Fibroblast of pulmonary artery (primary cell): ENCODE measurements at regions not wholly inside any gene's neighbourhood (a gene's known extent, or its start where the extent isn't known, plus 50 kb on each side); places are given as distances from the start of the nearest gene placed in this dataset.

Experiments
- DNase-seq: peaks from one replicate; pipeline ENCODE4 v3.0.0-alpha.2; 2010; ENCODE audit warnings: low read depth
- H3K4me3 ChIP-seq: replicated peaks from 2 replicates; pipeline ENCODE4 v1.5.1; 2011; ENCODE audit warnings: low read depth, mild to moderate bottlenecking, control low read depth, low read length, moderate library complexity
- TF ChIP-seq, protein P1 (sequence below): IDR thresholded peaks from 2 replicates; pipeline ENCODE4 v1.5.1; 2011; ENCODE audit warnings: mild to moderate bottlenecking, control low read depth, low read length, inconsistent platforms; ENCODE audit errors: missing control alignments

DNA sequence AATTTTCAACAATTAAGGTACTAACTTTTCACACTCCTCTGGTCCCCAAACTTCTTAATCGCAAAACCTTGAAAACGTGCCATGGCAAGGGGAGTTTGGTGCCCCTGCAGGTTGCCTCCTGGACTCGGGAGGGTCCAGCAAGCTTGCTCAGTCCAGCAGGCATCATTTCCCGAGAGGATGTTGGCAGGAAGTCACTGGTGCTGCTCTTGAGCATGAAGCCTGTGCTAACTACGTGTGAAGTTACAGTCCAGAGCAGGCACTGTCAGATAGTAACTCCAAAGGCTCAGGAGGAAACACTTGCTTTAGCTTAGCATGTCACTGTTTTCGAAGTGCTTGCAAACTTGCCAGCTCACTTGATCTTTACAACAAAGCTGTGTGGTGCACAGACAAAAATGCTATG is 215.4 kb downstream of the MYCN start:
- TF ChIP-seq, protein P1, sequence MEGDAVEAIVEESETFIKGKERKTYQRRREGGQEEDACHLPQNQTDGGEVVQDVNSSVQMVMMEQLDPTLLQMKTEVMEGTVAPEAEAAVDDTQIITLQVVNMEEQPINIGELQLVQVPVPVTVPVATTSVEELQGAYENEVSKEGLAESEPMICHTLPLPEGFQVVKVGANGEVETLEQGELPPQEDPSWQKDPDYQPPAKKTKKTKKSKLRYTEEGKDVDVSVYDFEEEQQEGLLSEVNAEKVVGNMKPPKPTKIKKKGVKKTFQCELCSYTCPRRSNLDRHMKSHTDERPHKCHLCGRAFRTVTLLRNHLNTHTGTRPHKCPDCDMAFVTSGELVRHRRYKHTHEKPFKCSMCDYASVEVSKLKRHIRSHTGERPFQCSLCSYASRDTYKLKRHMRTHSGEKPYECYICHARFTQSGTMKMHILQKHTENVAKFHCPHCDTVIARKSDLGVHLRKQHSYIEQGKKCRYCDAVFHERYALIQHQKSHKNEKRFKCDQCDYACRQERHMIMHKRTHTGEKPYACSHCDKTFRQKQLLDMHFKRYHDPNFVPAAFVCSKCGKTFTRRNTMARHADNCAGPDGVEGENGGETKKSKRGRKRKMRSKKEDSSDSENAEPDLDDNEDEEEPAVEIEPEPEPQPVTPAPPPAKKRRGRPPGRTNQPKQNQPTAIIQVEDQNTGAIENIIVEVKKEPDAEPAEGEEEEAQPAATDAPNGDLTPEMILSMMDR = no peak
- H3K4me3 ChIP-seq = no peak overlapping the region
- DNase-seq = no peak

DNA sequence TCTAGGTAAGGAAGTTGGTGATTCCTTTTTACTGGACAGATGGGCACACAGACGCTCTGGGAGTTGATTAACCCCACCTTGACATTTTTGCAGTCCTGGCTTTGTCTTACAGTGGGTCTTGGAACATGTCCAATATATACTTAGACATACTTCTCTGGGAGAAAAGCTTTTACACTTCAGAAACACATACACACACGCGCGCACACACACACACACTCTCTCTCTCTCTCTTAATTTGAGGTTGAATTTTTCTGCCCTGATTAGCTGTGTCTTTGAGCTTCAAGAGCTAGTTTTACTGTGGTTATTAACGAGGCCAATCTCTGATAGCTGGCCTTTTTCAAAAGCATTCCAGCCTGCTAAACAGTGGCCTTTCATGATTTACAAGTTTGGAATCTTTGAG is 215.0 kb downstream of the MYCN start:
- DNase-seq = no peak
- TF ChIP-seq, protein P1 = no peak
- H3K4me3 ChIP-seq = no peak overlapping the region

DNA sequence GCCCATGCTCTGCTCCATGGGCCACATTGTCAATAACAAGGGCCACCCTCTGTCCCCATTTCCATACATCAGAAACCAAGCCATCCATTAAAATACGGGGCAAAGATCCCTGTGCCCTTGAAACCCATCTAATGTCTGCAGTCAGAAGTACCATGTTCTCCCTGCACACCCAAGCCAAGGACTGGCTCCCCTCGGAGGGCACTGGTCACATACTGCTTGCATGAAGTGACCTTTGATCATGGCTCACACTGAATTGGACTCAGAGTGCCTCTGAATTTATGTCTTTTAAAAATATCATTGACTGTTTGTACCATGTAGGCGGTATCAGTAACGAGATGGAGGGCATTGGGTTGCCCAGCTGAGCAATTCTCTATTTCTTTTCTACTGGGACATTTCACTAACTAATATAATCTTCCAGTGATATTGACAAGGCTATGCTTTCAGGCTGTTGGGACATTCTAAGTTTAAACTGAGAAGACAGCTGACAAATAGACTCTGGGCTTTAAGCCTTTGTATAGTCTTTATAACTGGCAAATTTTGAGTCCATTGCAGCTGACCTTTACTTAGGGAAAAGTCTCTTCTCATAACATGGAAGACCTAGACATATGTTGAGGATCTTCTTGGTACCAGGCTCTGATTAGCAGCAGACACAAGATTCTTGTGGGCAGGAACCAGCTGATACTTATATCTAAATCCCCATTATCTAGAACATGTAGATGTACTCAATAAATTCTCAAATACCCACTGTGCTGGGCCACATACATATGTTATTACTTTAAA is 214.3 kb downstream of the MYCN start:
- DNase-seq = no peak
- TF ChIP-seq, protein P1 = no peak
- no peak overlapping the region for H3K4me3 ChIP-seq

DNA sequence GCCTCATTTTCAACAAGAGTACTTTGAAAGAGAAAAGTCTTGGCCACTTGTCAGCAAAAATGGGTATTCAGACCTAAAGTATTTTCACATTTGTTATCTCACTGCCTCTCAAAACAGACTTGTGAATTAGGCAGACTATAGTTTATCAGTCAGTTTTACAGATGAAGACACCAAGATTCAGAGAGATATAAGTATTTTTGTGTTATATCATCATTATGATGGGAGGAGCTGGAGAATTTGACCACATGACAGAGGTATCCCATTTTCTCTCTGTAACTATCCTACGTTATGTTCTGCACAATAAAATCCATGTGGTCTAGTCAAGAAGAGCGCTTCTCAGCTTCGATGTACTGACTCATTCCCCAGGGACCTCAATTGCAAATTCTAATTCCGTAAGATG is 213.7 kb downstream of the MYCN start:
- DNase-seq = no peak
- TF ChIP-seq, protein P1 = no peak
- H3K4me3 ChIP-seq = no peak overlapping the region

DNA sequence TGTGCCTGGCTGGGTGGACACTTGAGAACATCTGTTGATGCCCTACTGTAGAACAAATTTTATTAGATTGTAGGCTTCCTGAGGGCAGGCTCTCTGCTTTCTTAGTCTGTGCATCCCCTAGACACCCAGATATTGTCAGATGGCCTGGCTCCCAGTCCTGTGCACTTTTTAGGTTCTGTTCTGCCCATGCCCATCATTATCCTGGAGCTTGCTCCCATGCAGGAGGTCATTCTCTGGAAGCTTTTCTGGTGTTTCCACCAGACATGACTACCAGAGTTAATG is 213.3 kb downstream of the MYCN start:
- TF ChIP-seq, protein P1 = no peak
- DNase-seq = no peak
- H3K4me3 ChIP-seq = no peak overlapping the region

DNA sequence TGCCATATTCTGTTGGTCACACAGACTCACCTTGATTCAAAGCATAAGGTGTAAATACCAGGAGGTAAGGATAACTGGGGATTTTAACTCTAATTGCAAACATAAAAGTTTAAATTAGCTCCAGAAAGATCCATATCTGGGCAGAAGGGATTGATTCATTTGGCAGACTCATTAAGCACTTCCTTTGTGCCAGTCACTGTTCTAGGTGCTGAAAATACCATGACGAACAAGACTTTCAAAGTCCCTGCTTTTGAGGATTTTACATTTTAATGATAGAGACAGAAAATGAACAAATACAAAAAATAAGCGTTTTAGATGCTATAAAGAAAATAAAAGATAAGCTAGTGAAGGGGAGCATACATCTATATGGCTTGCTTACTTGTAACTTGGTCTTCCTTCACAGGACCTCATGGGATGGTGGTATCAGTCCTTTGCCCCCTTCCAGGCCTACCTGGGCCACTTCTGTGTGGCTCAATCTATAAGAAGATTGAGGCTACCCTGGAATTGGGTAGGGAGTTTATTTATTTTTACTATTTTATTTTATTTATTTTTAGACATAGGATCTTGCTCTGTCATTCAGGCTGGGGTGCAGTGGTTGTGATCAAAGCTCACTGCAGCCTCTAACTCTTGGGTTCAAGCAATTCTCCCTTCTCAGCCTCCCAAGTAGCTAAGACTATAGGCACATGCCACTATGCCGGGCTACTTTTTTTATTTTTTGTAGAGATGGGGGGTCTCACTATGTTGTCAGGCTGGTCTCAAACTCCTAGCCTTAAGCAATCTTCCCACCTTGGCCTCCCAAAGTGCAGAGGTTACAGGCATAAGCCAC is 212.8 kb downstream of the MYCN start:
- H3K4me3 ChIP-seq = no peak overlapping the region
- TF ChIP-seq, protein P1 = no peak
- DNase-seq = no peak
